NCI-H748 treated with DMSO at 0.1 percent for 48 hours (cell line): ENCODE measurements at regions not wholly inside any gene's neighbourhood (a gene's known extent, or its start where the extent isn't known, plus 50 kb on each side); places are given as distances from the start of the nearest gene placed in this dataset.
A peak's percentile ranks its signal among the peaks of the same experiment; 100 is the strongest.
"Not testable (repeated sequence)": the region's sequence is repeated elsewhere in the genome, so short reads cannot be mapped to it uniquely, and the experiment has no call there.

Source experiments
- DNase-seq: peaks from one replicate; lab custom pipeline; 2025; lab: John Stamatoyannopoulos, UW

DNA sequence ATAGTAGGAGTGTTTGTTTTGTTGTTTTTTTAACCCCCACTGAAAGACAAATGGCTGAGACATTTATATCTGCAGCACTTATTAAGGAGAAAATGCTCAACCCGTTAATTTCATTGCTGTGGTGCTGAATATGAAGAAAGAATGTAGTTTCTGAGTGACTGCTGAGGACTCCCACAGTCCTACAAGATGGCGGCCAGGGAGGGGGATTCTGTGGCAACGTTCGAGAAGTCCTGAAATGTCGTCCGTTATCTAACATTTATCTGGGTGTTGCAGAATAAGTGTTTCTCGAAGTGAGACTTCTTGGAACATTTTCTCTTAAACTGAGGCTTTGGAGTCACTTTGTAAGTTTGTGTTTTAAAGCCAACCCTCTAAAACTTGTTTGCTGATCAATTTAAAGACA is 530.4 kb downstream of the XYLT1 start:
- DNase-seq, result no peak

DNA sequence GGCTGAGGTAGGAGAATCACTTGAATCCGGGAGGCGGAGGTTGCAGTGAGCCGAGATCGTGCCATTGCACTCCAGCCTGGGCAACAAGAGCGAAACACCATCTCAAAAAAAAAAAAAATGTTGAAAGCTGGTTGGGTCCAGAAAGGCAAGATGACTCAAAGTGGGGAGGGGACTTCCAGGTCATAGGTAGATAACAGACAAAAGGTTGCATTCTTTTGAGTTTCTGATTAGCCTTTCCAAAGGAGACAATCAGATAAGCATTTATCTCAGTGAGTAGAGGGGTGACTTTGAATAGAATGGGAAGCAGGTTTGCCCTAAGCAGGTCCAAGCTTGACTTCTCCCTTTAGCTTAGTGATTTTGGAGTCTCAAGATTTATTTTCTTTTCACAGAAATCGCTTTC is 527.9 kb downstream of the XYLT1 start:
- DNase-seq, result not testable (repeated sequence)

DNA sequence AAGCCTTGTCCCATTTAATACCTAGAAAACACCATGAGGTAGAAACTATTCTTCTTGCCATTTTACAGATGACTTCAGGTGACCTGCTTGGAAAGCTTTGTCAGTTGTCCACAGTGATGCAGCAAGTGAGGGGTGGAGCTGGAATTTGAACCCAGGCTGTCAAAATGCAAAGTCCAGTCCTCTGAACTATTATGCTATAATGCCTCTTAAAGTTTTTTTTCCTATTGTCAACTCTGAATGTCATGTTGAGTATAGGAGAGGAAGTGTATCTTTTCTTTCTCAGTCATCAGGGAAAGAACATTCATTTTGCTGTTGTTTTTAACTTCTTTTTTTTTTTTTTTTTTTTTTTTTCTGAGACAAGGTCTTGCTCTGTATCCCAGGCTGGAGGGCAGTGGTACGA is 525.6 kb downstream of the XYLT1 start:
- DNase-seq, result no peak

DNA sequence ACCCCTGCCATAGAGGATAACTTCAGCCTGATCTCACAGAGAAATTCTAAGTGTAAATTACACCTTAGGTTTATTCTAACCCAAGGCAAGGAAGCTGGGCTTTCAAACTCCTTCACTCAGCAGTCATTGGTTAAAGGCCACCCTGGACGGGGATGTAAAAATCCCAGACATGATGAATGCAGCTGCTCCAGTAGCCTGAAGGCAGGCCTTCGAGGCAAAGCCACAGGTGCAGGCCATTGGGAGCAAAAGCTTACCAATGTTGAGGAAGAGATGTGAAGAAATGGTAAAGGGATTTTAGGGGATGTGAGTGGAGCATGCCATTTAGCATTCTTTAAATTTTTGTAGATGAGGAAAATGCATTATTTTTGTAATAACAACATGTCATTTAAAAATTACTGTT is 514.4 kb downstream of the XYLT1 start:
- no peak for DNase-seq

DNA sequence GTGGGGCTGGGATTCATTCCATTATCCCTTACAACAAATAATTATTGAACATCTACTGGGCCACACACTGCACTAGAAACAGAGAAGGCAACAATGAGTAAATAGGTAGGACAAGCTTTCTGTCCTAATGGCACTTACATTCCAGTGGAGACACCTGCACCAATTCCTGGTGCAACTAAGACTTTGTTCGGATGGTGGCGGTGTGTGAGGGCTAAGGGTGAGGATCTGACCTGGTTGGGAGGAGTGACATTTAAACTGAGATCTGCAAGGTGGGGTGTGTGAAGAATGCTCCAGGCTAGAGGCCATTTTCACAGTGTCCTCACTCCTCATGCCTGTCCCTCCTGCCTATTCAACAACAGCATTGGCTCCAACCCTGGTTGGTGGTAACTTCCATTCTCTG is 510.0 kb downstream of the XYLT1 start:
- no peak for DNase-seq

DNA sequence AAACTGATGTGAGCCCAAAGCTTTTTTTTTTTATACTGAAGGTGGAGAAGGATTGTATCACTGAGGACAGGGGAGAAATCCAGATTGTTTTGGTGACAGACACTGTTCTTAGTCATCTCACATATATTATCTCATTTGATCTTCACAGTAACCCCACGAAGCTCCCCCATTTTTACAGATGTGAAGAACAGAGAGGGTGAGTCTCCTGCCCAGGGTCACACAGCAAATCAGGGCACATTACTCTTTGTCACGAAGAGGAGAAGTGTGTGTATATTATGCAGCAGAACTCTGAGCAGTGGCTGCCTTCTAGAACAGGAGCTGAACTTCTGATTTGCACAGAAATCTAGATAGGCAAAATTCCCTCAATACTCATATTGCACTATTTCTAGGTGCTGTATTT is 504.3 kb downstream of the XYLT1 start:
- no peak for DNase-seq

DNA sequence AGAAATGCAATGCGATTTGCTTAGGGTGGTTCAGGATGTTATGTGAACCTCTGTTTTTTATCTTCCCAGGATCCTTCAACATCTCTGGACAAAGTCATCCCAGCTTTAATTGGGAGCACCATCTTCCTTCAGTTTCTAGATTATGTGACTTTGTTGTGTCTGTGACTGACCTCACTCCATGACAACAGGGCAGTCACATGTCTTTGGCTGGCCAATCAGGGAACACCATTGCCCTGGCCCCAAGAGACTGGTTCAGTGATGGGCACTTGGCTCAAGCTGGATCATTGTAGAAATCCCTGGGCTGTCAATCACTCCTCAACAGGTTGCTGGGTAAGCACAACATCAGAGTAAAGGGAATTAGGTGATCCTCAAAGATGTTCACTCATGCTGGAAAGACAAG is 499.7 kb downstream of the XYLT1 start:
- no peak for DNase-seq

DNA sequence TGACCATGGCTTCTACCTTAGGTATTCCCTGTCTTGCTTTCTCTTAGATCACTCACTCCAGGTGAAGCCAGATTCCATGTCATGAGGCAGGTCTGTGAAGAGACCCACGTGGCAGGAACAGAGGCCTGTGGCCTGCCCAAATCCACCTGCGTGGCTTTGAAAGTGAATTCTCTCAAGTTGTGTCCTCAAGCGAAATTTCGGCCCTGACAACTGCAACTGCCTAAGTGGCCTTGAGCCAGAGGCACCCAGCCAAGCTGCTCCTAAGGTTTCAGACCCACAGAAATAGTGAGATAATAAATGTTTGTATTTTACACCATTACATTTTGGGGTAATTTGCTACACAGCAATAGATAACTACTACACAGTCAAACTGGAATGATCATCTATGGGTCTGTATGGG is 497.9 kb downstream of the XYLT1 start:
- no peak for DNase-seq

DNA sequence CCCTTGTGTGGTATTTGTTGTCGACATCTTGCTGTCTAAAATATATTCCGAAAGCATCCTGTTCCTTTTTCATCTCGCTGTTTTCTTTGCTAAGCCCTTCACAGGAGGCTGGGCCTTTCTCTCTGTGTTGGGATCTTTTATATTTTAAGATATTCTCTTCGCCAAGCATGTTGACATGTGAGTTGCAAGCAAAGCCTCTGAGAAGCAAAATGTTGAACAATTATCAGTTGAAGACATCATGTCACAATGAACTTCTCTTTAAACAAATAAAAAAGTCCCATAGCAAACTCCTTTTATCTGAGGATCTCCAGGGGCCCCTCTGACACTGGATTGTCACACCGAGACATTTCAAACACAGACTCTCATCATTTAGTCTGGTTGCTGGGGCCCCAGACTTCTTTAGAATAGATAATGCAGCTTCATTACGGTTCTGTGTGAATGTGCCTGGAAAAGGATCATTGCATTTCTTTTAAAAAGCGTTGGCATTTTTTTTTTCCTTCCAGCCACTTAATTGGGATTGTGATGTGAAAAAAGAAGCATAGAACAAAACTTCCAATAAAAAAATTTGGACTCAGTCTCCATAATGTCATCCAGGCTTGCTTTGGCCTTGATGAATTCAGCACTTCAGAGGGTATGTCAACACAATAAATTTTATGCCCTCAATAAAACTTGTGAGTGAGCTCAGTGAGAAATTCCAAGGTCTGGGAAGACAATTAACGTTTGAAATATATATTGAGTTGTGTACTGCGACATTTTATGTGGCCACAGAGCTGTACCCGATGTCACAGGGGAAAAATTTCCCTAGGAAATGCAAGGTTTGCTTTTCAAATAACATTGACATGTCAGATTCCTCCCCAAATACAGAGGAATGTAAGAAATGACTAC is 496.8 kb downstream of the XYLT1 start:
- DNase-seq, result no peak

DNA sequence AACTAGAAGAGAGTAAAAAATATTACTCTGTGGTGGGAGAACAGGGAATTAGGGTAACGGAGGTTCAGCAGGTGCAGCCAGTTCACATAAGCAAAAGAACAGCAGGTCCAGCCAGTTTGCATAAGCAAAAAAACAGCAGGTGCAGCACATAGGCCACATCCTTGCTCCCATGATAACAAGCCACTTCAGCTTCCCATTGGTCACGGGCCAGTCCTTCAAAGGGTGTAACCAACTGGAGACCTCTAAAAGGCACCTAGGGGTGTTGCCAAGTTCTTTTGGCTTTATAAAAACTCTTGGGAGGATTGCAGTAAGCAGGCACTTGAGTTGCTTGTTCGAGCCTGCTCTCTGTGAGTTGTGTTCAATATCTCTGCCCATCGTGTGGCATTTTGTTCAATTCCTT is 488.1 kb downstream of the XYLT1 start:
- DNase-seq, result peak; percentile 23

DNA sequence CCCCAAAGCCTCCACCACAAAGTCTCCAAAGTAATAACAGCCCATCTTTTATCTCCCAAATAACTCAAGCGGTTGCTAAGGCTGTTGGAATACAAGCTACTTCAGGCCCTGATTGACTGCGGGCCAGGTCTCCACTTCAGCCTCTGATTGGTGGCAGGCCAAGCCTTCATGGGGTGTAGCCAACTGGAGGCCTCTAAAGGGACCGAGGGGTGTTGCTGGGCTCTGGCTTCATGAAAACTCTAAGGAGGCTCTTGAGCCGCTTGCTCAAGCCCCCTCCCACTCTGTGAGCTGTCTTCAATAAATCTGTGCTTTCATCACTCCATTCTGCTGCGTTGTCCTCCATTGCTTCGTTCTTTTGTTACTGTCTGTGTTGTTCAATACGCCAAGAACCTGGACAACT is 487.2 kb downstream of the XYLT1 start:
- no peak for DNase-seq

DNA sequence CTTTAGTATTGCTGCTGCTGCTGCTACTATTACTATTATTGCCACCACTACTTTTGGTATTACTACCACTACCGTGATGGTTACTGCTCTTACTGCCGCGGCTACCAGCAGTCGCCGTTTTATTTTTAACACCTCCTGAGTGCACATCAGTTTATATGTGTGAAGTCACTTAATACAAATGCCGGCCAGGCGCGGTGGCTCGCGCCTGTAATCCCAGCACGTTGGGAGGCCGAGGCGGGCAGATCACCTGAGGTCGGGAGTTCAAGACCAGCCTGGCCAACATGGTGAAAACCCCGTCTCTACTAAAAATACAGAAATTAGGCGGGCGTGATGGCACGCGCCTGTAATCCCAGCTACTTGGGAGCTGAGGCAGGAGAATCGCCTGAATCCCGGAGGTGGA is 486.7 kb downstream of the XYLT1 start:
- DNase-seq, result not testable (repeated sequence)

DNA sequence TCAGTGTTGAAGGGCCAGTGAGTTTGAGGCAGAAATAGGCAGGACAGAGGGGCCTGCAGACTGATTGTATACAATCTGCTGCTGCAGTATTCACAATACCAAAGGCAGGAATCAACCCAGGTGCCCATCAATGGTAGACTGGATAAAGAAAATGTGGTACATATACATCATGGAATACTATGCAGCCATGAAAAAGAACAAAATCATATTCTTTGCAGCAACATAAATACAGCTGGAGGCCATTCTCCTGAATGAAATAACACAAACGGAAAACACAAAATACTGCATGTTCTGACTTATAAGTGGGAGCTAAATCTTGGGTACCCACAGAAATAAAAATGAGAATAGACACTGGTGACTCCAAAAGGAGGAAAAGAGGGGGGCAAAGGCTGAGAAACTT is 485.1 kb downstream of the XYLT1 start:
- DNase-seq, result no peak

DNA sequence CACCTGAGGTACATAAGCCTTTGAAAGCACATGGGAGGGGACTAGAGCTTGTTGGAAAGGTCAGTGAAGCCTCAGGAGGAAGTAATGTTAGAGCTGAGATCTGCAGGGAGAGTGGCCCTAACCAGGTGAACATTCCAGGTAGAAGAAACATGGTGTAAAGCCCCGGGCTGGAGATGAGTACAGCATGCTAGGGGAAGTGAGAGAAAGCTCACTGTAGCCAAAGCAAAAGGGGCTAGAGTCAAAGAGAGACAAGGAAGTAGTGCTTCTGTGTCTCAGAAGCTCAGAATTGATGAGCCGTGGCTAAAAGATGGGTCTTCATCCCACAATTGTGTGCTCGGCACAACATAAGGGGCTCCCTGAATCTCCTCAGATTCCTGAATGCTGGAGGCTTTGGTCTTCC is 481.8 kb downstream of the XYLT1 start:
- DNase-seq, result no peak

DNA sequence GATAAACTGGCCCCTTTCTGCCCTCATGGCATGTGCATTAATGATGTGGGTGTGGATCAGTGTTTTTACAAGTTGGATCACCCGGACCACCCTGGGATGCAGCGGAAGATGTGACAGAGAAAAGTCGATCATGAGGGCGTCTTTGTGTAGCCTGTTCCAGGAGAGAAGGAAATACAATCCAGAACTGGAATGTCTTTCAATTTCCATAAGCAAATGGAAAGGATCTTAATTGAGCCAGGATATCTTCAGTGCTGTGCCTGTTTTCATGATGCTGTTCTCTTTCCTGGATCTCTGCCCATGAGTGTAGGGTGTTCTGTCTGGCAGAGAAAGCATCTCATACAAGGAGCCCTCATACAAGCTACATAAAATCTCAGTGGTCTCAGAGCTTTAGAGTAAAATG is 481.4 kb downstream of the XYLT1 start:
- no peak for DNase-seq

DNA sequence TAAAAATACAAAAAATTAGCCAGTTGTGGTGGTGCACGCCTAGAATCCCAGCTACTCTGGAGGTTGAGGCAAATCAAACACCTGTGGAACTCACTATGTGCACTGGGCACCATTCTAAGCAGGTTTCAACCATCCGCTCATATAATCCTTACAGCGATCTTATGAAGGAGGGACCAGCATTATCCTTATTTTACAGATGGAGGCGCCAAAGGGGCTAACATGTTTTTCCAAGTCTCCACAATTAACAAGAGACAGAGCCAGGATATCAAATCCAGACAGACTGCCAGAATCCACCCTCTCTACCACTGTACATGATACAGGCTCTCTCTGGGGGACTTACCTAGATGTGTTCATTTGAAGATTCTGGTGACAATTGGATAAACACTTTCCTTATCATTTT is 479.0 kb downstream of the XYLT1 start:
- no peak for DNase-seq

DNA sequence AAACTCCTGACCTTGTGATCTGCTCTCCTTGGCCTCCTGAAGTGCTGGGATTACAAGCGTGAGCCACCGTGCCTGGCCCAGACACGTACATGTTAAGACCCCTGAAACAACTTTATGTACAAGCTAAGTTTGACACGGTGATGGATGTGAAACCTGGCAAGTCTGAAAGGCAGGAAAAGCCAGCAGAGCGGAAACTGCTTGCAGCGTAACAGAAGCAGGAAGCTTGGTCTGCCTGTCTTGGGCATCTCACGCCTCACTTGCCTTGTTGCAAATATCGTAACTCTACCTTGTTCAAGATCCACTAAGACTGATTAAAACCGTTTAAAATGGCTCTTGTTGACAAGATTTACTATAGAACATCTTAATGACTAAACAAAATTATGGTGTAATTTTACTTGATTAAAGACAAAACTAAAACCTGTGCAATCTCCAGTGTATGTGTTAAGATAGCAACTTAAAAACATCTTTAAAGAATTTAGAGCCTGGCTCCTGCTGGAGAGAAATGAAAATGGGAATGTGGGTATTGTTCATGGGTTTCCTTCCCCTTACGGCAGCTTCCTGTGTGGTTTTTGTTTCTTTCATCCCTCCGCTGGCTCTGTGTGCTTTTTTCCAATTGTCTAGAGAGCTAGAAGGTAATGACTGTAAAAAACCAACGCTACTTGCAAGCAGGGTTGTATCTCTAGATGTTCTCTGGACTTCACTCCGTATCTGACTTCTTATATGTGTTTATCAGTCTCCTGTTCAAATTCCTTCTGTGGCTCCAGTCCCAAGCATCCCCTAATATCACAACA is 477.6 kb downstream of the XYLT1 start:
- no peak for DNase-seq

DNA sequence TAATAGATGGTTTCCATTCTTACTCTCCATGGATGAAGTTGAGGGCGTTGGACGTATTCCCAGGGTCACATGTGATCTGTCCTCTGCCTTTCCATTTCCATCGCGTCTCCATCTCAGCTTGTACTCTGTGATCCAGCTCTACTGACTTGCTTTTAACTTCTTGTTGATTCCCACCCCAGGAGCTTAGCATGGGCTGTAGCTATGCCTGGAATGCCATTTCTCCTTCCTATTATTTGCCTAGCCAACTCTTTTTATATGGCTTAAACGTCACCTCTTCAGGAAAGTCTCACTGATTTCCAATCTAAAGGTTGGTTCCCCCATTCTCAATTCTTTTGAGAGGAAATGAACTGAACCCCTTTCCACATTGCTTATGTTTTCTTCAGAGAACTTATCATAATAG is 475.9 kb downstream of the XYLT1 start:
- DNase-seq, result no peak

DNA sequence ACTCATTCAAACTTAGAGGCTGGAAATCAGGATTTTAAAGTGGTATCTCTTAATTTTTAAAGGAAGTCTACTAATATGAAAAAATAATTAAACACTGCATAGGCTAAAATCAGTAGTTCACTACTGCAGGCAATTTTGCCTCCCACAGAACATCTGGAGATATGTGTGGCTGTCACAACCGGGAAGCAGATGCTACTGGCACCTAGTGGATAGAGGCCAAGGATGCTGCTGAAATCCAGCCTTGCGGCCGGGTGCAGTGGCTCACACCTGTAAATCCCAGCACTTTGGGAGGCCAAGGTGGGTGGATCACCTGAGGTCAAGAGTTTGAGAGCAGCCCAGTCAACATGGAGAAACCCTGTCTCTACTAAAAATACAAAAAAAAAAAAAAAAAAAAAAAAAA is 473.9 kb downstream of the XYLT1 start:
- no peak for DNase-seq

DNA sequence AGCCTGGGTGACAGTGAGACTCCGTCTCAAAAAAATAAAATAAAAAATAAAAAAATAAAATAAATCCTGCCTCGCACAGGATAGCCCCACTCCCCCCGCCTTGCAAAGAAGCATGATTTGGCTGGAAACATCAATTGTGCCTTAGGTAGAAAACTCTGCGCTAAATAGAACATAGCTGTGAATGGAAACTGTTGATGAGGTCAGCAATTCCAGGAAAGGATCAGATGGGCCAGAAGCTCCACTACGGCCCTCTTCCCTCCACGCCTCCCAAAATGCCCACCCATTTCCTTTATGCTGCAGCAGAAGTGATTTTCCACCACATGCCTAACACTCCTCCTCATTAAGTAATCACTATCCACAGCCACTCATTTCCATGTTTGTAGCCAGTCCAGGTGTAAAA is 473.4 kb downstream of the XYLT1 start:
- DNase-seq, result no peak

DNA sequence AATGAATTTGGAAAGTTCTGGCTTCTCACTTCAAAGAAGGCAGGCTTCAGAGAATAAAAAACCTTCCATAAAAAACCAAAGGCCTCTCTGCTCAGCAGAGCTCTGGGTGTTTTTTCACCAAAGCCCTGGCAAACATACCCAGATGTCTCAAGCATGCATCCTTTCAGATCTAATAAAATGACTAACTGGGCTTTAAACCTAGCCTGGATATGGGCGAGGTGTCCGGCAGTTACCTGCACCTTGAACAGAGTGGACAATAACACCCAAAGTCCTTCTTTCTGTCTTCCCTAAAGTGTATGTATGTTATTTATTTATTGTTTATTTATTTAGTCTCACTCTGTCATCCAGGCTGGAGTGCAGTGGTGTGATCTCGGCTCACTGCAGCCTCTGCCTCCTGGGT is 469.3 kb downstream of the XYLT1 start:
- DNase-seq, result no peak

DNA sequence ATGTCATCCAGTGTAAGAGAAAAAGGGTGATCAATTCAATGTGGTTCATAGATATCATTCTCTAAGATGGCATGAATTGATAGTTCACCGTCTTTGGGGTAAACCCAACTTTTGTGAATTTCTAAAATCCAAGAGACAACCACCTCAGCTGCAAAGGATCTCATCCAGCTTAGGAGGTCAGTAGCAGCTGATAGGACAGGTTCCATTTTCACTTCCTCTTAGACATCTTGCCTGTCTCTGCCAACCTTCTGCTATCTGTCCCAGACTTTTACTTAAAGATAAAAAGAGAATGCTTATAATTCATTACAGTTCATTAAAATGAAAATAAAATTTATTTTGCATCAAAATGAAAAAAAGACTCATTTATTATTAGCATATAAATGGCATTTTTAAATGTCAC is 468.2 kb downstream of the XYLT1 start:
- no peak for DNase-seq

DNA sequence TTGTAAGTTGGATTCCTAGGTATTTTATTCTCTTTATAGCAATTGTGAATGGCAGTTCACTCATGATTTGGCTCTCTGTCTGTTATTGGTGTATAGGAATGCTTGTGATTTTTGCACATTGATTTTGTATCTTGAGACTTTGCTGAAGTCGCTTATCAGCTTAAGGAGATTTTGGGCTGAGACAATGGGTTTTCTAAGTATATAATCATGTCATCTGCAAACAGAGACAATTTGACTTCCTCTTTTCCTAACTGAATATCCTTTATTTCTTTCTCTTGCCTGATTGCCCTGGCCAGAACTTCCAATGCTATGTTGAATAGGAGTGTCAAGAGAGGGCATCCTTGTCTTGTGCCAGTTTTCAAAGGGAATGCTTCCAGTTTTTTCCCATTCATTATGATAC is 464.8 kb downstream of the XYLT1 start:
- not testable (repeated sequence) for DNase-seq

DNA sequence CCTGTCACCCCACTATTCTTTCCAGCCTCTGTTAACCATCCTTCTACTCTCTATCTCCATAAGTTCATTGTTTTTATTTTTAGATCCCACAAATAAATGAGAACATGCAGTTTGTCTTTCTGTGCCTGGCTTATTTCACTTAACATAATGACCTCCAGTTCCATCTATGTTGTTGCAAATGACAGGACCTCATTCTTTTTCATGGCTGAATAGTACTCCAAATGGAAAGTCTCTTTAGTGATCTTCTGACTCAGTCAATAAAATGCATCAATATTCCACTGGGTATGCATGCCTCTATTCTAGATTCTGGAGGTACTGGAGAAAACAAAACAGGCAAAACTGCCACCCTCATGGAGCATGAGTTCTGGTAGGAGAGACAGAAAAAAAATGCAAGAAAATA is 459.0 kb downstream of the XYLT1 start:
- DNase-seq, result no peak
